SW 1271 (cell line): ENCODE measurements at regions not wholly inside any gene's neighbourhood (a gene's known extent, or its start where the extent isn't known, plus 50 kb on each side); places are given as distances from the start of the nearest gene placed in this dataset.

Experiments
- DNase-seq, 2 experiments: peaks; one replicate each; lab custom pipeline; 2025; lab: John Stamatoyannopoulos, UW

- no peak for DNase-seq
Measured at GRCh38 chr16:5649762-5650743, 552.5 kb upstream of the EEF2KMT start.

DNA sequence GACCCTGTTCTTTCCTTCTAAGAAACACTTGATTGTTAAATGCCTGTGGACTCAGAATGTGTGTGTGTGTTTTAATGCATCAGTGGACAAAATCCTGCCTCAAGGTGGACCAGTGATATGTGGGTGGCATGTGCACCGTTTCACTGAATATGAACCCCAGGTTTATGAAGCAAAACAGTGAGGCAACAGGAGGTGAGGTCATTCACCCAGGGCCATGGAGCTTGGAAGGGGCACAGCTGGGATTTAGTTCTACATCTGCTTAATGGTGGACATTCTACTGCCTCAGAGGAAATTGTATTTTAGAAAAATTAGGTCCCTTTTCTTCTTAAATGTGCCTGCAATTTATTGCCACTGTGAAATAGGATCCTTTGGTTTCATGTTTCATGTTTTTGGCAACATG is 549.5 kb upstream of the EEF2KMT start:
- no peak for DNase-seq

DNA sequence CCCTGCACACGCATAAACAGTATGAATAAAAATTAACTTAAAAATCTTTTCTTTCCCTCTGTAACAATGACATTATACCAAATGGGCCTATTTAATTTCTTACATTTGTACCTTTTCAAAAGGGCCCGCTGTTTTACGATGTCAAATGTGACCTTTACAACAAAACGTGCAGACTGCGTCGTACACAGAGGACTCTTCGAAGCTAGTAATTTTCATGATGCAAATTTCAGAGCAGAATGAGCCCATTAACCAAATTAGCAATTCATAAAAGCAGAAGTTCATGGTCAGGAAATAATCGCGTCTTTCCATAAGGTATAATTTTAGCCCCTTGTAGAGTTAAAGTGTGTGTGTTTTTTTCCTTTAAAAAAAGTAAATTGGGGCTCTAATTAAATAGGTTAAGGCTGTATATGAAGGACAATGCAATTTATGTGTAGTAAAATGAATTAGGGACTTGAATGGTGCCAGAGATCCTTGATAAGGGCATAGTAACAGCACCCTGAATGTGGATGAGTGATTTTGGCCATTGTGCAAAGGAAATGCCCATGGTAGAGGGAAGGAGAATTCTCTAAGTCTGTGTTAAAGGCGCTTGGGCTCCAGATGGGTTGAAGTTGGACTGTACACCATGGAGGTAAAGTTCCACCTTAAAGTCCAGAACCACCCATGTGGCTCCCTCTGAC is 546.4 kb upstream of the EEF2KMT start:
- DNase-seq, result no peak

GRCh38 chr16:5642436-5642835 is 544.8 kb upstream of the EEF2KMT start:
- no peak for DNase-seq

DNA sequence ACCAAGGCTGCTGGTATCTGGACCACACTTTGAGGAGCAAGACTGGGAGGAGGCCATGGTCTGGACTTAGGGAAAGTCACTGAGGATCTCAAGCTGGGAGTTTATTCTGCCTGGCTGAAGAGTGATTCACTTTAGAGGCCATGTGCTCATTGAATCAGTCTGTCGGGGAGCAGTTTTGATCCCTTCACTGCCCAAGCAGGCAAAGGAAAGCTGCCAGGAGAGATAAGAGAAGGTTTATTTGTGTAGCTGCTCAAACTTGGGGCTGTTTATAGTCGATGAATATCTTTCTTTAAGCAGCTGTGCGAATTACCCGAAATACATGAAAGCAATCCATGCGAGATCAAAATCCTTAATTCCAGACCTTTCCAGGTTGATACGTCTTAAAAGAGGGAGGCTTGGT is 544.4 kb upstream of the EEF2KMT start:
- no peak for DNase-seq

- DNase-seq, result no peak
Measured at GRCh38 chr16:5640883-5641282, 543.3 kb upstream of the EEF2KMT start.

DNA sequence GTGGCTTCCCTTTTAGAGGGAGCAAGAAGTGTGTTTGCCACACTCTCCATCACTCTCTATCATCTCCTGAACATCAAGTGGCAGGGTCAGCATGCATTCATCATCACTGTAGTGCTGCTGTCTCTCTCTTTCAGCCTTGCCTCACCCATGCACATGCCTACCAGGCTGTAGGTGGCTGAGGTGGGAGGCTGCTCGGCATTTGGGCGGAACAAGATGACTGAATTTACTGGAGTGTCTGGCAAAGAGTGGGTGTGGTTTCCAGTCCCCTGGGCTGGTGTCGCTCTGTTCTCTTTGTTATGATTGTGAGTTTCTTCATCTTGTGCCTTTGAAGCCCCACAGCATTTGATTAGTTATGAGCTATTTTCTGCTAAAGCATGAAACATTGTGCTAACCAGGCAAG is 541.9 kb upstream of the EEF2KMT start:
- no peak for DNase-seq

DNA sequence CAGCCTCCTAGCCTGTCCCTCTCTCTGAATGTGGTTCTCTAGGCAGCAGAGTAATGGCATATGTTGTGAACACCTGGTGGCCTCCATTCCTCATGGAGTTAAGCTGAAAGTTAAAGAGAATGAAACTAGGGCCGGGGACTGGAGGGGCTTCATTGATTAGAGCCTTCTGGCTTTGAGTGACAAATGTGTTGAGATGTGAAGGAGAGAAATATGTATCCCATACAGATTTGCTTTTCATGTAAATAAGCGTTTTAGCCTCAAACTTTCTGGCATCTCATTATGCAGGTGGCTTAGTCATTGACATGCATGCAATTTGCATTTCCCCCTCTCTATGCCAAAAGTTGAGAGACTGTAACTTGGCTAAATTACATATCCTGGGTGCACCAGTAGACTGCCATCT is 537.7 kb upstream of the EEF2KMT start:
- no peak for DNase-seq

DNA sequence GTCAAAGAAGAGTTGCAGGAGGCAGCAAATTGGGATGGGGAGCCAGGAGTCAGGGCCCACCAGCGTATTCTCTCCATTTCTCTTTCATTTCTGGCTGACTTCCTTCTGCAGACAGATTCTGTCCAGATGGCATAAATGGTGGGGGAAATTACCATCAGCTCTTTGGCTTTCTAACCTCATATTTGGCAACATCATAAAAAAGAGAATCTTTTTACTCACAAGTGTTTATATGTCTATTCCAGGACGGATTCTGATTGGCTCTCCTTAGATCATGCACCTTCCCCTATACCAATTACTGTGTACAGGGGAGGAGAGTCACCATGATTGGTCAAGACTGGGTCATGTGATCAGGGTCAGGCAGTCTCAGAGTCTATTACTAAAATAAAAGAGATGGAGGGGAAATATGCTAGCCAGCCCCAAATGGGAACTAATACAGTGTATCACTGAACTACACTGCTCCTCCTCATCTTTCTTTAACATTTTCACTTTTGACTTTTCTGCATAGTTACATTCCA is 537.1 kb upstream of the EEF2KMT start:
- no peak for DNase-seq

GRCh38 chr16:5633845-5634440 is 536.3 kb upstream of the EEF2KMT start:
- peak in 1 of 2 experiments; percentile 14 for DNase-seq

GRCh38 chr16:5622234-5622884 is 524.8 kb upstream of the EEF2KMT start:
- DNase-seq, result no peak

- DNase-seq, result no peak
Measured at GRCh38 chr16:5621826-5622225, 524.2 kb upstream of the EEF2KMT start.

DNA sequence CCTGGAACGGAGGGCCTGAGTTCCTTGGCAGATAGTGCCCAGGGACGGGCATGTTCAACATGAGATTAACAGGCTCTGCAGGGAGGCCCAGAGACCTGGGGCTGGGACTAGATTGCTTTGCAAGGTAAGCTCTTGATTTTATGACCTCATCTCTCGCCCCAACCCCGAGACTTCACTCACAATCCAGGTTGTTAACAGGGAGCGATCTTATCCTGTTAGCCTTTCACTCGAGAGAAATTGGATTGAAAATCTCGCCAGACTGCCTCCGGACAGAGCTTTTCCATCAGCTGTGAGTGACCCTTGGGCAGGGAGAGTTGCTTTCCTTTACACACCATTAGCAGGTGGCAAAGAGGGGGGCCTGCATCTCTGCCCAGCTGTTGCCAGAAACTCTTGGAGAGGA is 521.7 kb upstream of the EEF2KMT start:
- DNase-seq, result no peak

DNA sequence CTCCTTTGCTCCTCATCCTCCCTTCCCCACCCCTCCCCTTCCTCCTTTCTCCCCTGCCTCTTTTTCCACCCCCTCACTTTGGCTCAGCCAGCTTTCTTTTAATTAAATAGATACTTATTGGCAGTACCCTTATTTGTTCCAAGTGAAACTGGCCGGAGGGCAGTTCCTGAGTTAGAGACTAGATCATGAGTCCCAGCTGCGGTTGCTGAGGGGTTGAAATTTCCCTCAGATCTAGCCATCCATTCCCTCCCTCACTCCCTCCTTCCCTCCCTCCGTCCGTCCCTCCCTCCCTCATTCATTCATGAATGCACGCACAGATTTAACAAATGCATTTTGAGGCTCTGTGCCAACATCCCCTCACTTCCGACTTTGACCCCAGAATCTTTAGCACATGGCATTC is 519.2 kb upstream of the EEF2KMT start:
- DNase-seq, result no peak

DNA sequence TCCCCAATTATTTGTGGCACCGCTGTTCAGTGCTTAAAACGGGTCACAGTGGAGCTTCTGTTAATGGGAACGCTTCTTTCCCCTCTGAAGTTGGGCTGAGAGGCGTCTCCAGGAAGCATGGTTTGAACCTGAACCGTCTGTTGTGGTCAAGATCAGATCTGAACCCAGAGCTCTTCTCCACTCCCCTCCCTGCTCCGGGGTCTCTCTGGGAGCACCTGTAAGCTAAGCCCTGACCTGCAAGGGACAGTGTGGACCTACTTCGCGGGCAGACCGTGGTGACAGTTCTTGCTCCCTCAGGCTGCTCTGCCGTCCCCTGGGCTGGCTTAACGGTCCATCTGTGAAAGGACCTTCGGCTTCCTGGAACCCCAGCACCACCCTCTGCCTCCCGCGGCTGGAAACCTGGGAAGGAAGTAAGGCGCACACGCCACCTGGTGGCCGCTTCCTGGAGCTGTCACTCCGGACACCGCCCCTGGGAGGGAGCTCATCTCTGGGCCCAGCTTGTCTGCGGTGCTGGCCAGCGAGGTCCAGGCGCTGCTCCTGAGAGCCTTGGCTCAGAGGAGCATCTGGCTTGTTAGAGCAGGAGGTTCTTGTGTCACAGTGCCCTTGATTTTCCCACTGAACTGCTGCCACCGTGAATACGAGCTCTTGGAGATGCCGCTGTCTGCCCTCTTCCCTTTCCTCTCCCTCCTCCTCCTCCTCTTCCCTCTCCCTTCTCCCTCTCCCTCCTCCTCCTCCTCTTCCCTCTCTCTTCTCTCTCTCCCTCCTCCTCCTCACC is 518.5 kb upstream of the EEF2KMT start:
- peak in 1 of 2 experiments; percentile 30 for DNase-seq

- DNase-seq, result no peak
Measured at GRCh38 chr16:5607169-5607568, 509.6 kb upstream of the EEF2KMT start.

GRCh38 chr16:5605404-5605803 is 507.8 kb upstream of the EEF2KMT start:
- no peak for DNase-seq

- peak in 1 of 2 experiments; percentile 8 for DNase-seq
Measured at GRCh38 chr16:5604770-5605169, 507.2 kb upstream of the EEF2KMT start.

GRCh38 chr16:5603836-5604235 is 506.2 kb upstream of the EEF2KMT start:
- no peak for DNase-seq

DNA sequence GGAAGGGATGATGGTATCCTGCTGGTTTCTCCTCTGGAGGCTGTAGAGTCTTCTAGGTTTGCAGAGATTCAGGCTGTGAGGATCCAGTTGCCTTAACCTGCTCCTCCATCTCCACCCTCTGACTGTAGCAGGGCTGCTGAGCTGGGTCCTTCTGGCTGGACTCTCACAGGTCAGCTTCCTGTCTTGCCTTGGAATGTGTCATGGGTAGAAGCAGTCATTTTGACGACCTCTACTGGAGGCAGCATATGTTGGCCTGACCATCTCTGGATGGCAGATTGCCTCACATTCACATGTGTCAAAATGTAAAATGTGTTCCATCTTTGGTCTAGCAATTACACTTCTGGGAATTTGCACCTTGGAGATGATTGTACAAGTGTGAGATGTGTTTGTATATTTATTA is 504.4 kb upstream of the EEF2KMT start:
- DNase-seq, result no peak

DNA sequence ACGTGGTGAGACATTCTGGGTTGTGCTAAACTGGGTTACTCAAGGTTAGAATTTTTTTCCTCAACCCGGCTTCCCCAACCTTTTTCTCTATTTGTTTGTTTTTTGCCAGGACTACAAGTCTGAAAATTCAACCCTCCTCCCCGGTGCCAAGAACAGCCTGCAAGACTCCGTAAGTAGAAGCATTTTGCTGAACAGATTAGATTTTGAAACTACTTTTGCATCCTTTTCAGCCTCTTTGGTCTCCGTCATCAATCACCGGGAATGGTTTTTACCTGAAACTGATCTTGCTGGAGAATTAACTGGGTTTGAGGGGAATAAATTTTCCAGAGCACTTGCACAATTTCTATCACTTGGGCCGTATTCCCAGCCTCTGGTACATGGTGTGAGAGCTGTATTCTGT is 501.2 kb upstream of the EEF2KMT start:
- DNase-seq, result no peak
